SK-N-SH (cell line): ENCODE measurements at regions not wholly inside any gene's neighbourhood (a gene's known extent, or its start where the extent isn't known, plus 50 kb on each side); places are given as distances from the start of the nearest gene placed in this dataset.

Source experiments
- CTCF ChIA-PET: fragments of 300-600, 350-600 bp; formaldehyde crosslinking; extraction: SDS; loops from one replicate; lab custom pipeline; 2021; lab: Yijun Ruan, JAX
- POLR2A ChIA-PET: fragments of 350-600 bp; sonication (Branson Sonifier 250); formaldehyde crosslinking; extraction: SDS; loops from one replicate; lab custom pipeline; 2020; ENCODE audit warnings: antibody characterized with exemption, inconsistent platforms; lab: Yijun Ruan, JAX
- DNase-seq: peaks from one replicate; pipeline ENCODE4 v3.0.0; 2012
- H2AFZ ChIP-seq: fragments of 200-600 bp; sonication (generic); 2 replicates; pipeline ENCODE4 v1.8.1; 2016; ENCODE audit warnings: antibody characterized with exemption, mild to moderate bottlenecking, low read depth
- H3F3A ChIP-seq: fragments of 200-600 bp; sonication (generic); replicated peaks from 2 replicates; pipeline ENCODE3; 2016; ENCODE audit warnings: antibody characterized with exemption, mild to moderate bottlenecking; ENCODE audit not compliant: insufficient read depth
- H3K27ac ChIP-seq, 2 experiments: fragments of 200-500 bp in 1 of 2; fragments of 200-600 bp in 1 of 2; sonication (Bioruptor generic) in 1 of 2; sonication (generic), shearing (Covaris generic) in 1 of 2; 2 replicates each; pipeline versions ENCODE4 v1.5.1 to v1.6.1; 2014 to 2016; ENCODE audit warnings: low read depth in 2 of 2, inconsistent platforms in 1 of 2, low read length in 1 of 2, mild to moderate bottlenecking in 1 of 2, mixed read lengths in 1 of 2
- H3K27me3 ChIP-seq: fragments of 200-600 bp; sonication (generic), shearing (Covaris generic); 2 replicates; pipeline ENCODE4 v1.6.1; 2016; ENCODE audit warnings: mixed run types; ENCODE audit not compliant: insufficient read depth
- H3K36me3 ChIP-seq, 2 experiments: fragments of 200-500 bp in 1 of 2; fragments of 200-600 bp in 1 of 2; sonication (Bioruptor generic) in 1 of 2; sonication (generic) in 1 of 2; replicated peaks in 1 of 2; 2 replicates each; pipeline versions ENCODE3 to v1.5.1; 2014 to 2016; ENCODE audit warnings: low read length in 1 of 2, mild to moderate bottlenecking in 1 of 2; ENCODE audit not compliant: insufficient read depth in 2 of 2, control insufficient read depth in 1 of 2
- H3K4me1 ChIP-seq, 2 experiments: fragments of 200-500 bp in 1 of 2; fragments of 200-600 bp in 1 of 2; sonication (Bioruptor generic) in 1 of 2; sonication (generic), shearing (Covaris generic) in 1 of 2; 2 replicates each; pipeline versions ENCODE4 v1.5.1 to v1.6.1; 2014 to 2016; ENCODE audit warnings: low read depth in 1 of 2, low read length in 1 of 2, mixed run types in 1 of 2; ENCODE audit not compliant: insufficient read depth in 2 of 2, control insufficient read depth in 1 of 2
- H3K4me2 ChIP-seq: fragments of 200-600 bp; sonication (generic), shearing (Covaris generic); 2 replicates; pipeline ENCODE4 v1.6.1; 2017; ENCODE audit warnings: mixed run types
- H3K4me3 ChIP-seq, 2 experiments: fragments of 200-500 bp in 1 of 2; fragments of 200-600 bp in 1 of 2; sonication (Bioruptor generic) in 1 of 2; sonication (generic), shearing (Covaris generic) in 1 of 2; 2 replicates each; pipeline versions ENCODE4 v1.5.1 to v1.8.1; 2014 to 2016; ENCODE audit warnings: low read depth in 2 of 2, inconsistent platforms in 1 of 2, low read length in 1 of 2, mild to moderate bottlenecking in 1 of 2, mixed read lengths in 1 of 2, moderate library complexity in 1 of 2
- H3K79me2 ChIP-seq: fragments of 200-600 bp; sonication (generic); 2 replicates; pipeline ENCODE4 v1.8.1; 2017; ENCODE audit warnings: mild to moderate bottlenecking; ENCODE audit not compliant: insufficient read depth
- H3K9ac ChIP-seq: fragments of 200-600 bp; sonication (generic); 2 replicates; pipeline ENCODE4 v1.6.1; 2017; ENCODE audit warnings: mixed run types
- H3K9me2 ChIP-seq: fragments of 200-600 bp; sonication (generic); 2 replicates; pipeline ENCODE4 v1.6.1; 2017; ENCODE audit warnings: mixed run types
- H3K9me3 ChIP-seq: fragments of 200-600 bp; sonication (generic); 2 replicates; pipeline ENCODE4 v1.6.1; 2017; ENCODE audit warnings: mixed run types, mild to moderate bottlenecking, moderate library complexity
- H4K20me1 ChIP-seq: fragments of 200-600 bp; sonication (generic); 2 replicates; pipeline ENCODE4 v1.6.1; 2017; ENCODE audit warnings: mild to moderate bottlenecking, mixed run types; ENCODE audit not compliant: insufficient read depth
- ELF1 ChIP-seq: IDR thresholded peaks from 2 replicates; pipeline ENCODE4 v1.4.0; 2012
- FOSL2 ChIP-seq: IDR thresholded peaks from 2 replicates; pipeline ENCODE4 v1.4.0; 2012; ENCODE audit warnings: low read depth, mild to moderate bottlenecking, moderate library complexity, borderline replicate concordance
- FOXJ3 ChIP-seq: sonication (generic); formaldehyde crosslinking; IDR thresholded peaks from 2 replicates; pipeline ENCODE4 v1.5.1; 2020; ENCODE audit warnings: mild to moderate bottlenecking, missing genetic modification reagents
- GABPA ChIP-seq: IDR thresholded peaks from 2 replicates; pipeline ENCODE4 v1.4.0; 2012; ENCODE audit warnings: low read depth, mild to moderate bottlenecking
- MEF2A ChIP-seq: IDR thresholded peaks from 2 replicates; pipeline ENCODE4 v1.4.0; 2012; ENCODE audit warnings: low read depth, borderline replicate concordance
- NFIC ChIP-seq: IDR thresholded peaks from 2 replicates; pipeline ENCODE4 v1.4.0; 2012; ENCODE audit warnings: borderline replicate concordance
- PBX3 ChIP-seq: IDR thresholded peaks from 2 replicates; pipeline ENCODE4; 2012
- POLR2AphosphoS5 ChIP-seq: IDR thresholded peaks from 2 replicates; pipeline ENCODE4 v1.6.1; 2012; ENCODE audit warnings: low read depth, low read length
- REST ChIP-seq: IDR thresholded peaks from 2 replicates; pipeline ENCODE4 v1.6.1; 2012; ENCODE audit warnings: mild to moderate bottlenecking, low read depth, low read length, moderate library complexity
- RFX5 ChIP-seq: IDR thresholded peaks from 2 replicates; pipeline ENCODE4 v1.6.1; 2012; ENCODE audit warnings: mild to moderate bottlenecking, improper control_type of control experiment, low read length
- SMC3 ChIP-seq: IDR thresholded peaks from 2 replicates; pipeline ENCODE4 v1.6.1; 2012; ENCODE audit warnings: low read depth, low read length, improper control_type of control experiment
- TCF12 ChIP-seq: IDR thresholded peaks from 2 replicates; pipeline ENCODE4 v1.4.0; 2012
- USF2 ChIP-seq: fragments of 150-350 bp; IDR thresholded peaks from 2 replicates; pipeline ENCODE4 v1.6.1; 2017; ENCODE audit warnings: antibody characterized with exemption, low read length, low read depth, borderline replicate concordance

- Histone ChIP-seq H3K9me3 (no peaks in the 10 kb centered on the region), H3K4me2 (no peak overlapping the region), H2AFZ (no peak overlapping the region), H3K4me3 (no peak overlapping the region), H3F3A (no peaks in the 10 kb centered on the region), H4K20me1 (no peaks in the 10 kb centered on the region), H3K9ac (no peak overlapping the region), H3K36me3 (no peaks in the 10 kb centered on the region), H3K9me2 (no peaks in the 10 kb centered on the region), H3K27me3 (no peaks in the 10 kb centered on the region), H3K27ac (no peak overlapping the region), H3K4me1 (no peaks in the 10 kb centered on the region), H3K79me2 (no peaks in the 10 kb centered on the region)
- POLR2A ChIA-PET = no interaction called here
- CTCF ChIA-PET = no interaction called here
- DNase-seq = no peak
- TF ChIP-seq USF2 (no peak), PBX3 (no peak), TCF12 (no peak), POLR2AphosphoS5 (no peak), SMC3 (no peak), REST (no peak), FOXJ3 (CRISPR knock-in tag) (no peak), FOSL2 (no peak), GABPA (no peak), ELF1 (no peak), RFX5 (no peak), MEF2A (no peak), NFIC (no peak)
These were observed 206.1 kb downstream of the CPE start for GRCh38 chr4:165584916-165585315.
